IPS-15b (cell line): ENCODE measurements at regions not wholly inside any gene's neighbourhood (a gene's known extent, or its start where the extent isn't known, plus 50 kb on each side); places are given as distances from the start of the nearest gene placed in this dataset.
"Not testable (repeated sequence)": the region's sequence is repeated elsewhere in the genome, so short reads cannot be mapped to it uniquely, and the experiment has no call there.

Source experiments
- H3K27me3 ChIP-seq: one replicate; pipeline ENCODE4 v1.6.1; 2013; ENCODE audit warnings: low read length; ENCODE audit not compliant: control insufficient read depth, insufficient read depth
- H3K36me3 ChIP-seq: one replicate; pipeline ENCODE4 v1.6.1; 2013; ENCODE audit warnings: low read length; ENCODE audit not compliant: control insufficient read depth, insufficient read depth
- H3K4me1 ChIP-seq: one replicate; pipeline ENCODE4 v1.6.1; 2013; ENCODE audit warnings: mild to moderate bottlenecking, low read length; ENCODE audit not compliant: control insufficient read depth, insufficient read depth
- H3K4me3 ChIP-seq: one replicate; pipeline ENCODE4 v1.5.1; 2013; ENCODE audit warnings: low read depth, low read length
- H3K9ac ChIP-seq: one replicate; pipeline ENCODE4 v1.6.1; 2013; ENCODE audit warnings: low read depth, mild to moderate bottlenecking, low read length
- H3K9me3 ChIP-seq: one replicate; pipeline ENCODE4 v1.6.1; 2013; ENCODE audit warnings: mild to moderate bottlenecking, low read length; ENCODE audit not compliant: control insufficient read depth, insufficient read depth

DNA sequence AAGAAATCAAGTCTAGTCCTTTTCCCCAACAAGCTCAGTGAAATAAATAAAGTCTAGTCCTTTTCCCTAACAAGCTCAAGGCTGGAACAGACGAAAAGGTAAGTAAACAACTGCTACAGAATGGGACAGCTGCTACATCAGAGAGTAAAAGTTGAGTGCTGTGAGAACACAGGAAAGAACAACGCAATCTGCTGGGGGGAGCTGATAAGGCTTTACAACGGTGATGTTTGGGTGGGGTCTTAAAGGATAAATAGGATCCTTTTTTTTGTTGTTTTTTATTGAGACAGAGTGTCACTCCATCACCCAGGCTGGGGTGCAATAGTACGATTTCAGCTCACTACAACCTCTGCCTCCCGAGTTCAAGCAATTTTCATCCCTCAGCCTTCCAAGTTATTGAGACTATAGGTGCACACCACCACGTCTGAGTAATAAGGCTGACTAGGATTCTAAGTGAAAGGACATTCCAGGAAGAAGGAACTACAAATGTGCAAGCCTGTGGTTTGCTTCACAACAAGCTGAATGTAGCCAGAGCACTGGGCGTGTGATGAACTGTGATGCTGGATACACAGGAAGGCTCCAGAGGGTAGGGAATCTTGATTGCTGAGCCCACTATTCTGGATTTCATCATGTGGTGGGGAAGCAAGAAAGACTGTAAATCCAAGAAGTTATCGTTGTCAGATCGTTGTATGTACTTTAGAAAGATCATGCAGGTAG is 54.7 kb upstream of the KCTD7 start:
- not testable (repeated sequence) for H3K4me3 ChIP-seq, H3K4me1 ChIP-seq, H3K36me3 ChIP-seq, H3K9me3 ChIP-seq, H3K27me3 ChIP-seq, H3K9ac ChIP-seq

DNA sequence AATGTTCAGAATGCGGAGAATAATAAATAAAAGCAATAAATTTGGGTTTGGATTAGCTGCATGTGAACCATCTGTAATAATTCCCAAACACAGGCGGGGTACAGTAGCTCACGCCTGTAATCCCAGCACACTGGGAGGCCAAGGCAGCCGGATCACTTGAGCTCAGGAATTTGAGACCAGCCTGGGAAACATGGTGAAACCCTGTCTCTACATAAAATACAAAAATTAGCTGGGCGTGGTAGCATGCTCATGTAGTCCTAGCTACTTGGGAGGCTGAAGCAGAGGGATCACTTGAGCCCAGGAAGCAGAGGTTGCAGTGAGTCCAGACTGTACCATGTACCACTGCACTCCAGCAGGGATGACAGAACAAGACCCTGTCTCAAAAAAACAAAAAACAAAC is 53.9 kb upstream of the KCTD7 start:
- H3K4me1 ChIP-seq, H3K4me3 ChIP-seq, H3K9ac ChIP-seq, H3K36me3 ChIP-seq, H3K27me3 ChIP-seq, H3K9me3 ChIP-seq: not testable (repeated sequence)

DNA sequence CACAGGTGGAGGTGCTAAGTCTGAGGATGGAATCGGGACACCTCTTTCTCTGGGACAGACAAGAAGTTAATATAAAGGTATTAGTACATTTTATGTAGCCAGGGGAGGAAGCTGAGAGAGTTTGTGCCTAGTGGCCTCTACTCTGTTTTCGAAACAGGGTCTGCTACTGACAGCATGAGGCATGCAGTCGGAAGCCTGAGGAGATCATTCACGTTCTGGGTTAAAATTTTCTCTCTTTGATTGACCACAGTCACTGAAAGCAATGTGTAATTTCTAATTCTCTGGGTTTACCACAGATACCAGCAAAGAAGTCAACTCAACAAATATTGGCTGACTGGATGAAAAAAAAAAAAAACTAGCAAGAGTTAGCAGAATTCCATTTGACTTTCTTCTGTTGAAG is 53.3 kb upstream of the KCTD7 start:
- Histone ChIP-seq H3K36me3 (peaks cover 5% of the 10 kb centered on the region), H3K27me3 (no peaks in the 10 kb centered on the region), H3K9me3 (no peaks in the 10 kb centered on the region), H3K4me1 (no peaks in the 10 kb centered on the region), H3K4me3 (no peak overlapping the region), H3K9ac (no peak overlapping the region)

DNA sequence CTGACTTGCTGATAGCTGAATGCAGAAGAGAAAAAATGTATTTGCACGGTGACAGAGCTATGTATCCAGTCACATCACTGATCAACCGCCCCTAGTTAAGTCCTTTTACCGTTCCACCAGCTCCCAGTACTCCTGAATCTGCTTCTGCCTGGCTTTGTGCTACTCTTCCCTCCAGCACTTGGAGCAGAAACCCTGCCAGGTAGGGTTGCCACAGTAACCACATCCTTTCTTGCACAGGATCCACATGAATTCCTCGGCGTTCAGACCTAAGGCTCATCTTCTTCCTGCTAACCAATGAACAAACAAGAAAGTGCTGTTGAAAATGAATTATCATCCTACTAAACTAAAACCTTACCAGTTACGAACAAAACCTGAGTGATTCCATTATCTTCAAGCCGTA is 52.0 kb upstream of the KCTD7 start:
- no peak overlapping the region for H3K4me3 ChIP-seq
- no peaks in the 10 kb centered on the region for H3K27me3 ChIP-seq
- H3K36me3 ChIP-seq = peaks cover 5% of the 10 kb centered on the region
- no peaks in the 10 kb centered on the region for H3K9me3 ChIP-seq
- no peak overlapping the region for H3K9ac ChIP-seq
- no peaks in the 10 kb centered on the region for H3K4me1 ChIP-seq
